HEK293 (cell line): ENCODE measurements at regions not wholly inside any gene's neighbourhood (a gene's known extent, or its start where the extent isn't known, plus 50 kb on each side); places are given as distances from the start of the nearest gene placed in this dataset.

Experiments used
- GFI1B ChIP-seq: fragments of 450-650 bp; formaldehyde crosslinking; IDR thresholded peaks from 2 replicates; pipeline ENCODE4 v1.5.1; 2016; ENCODE audit warnings: missing biosample characterization, missing genetic modification characterization
- KLF10 ChIP-seq: fragments of 450-650 bp; IDR thresholded peaks from 2 replicates; pipeline ENCODE4 v1.5.1; 2018; ENCODE audit warnings: missing biosample characterization, mild to moderate bottlenecking, missing genetic modification characterization
- YY1 ChIP-seq: fragments of 450-650 bp; formaldehyde crosslinking; IDR thresholded peaks from 2 replicates; pipeline ENCODE4 v1.5.1; 2018; ENCODE audit warnings: missing biosample characterization, missing genetic modification characterization
- ZBTB17 ChIP-seq: fragments of 450-650 bp; formaldehyde crosslinking; IDR thresholded peaks from 2 replicates; pipeline ENCODE4 v1.5.1; 2016; ENCODE audit warnings: missing biosample characterization, missing genetic modification characterization
- ZNF140 ChIP-seq: fragments of 450-650 bp; formaldehyde crosslinking; IDR thresholded peaks from 2 replicates; pipeline ENCODE4 v1.5.1; 2016; ENCODE audit warnings: missing biosample characterization, missing genetic modification characterization
- ZNF175 ChIP-seq: fragments of 450-650 bp; formaldehyde crosslinking; IDR thresholded peaks from 2 replicates; pipeline ENCODE4 v1.5.1; 2016; ENCODE audit warnings: missing biosample characterization, missing genetic modification characterization
- ZNF416 ChIP-seq: fragments of 450-650 bp; formaldehyde crosslinking; IDR thresholded peaks from 2 replicates; pipeline ENCODE4 v1.5.1; 2016; ENCODE audit warnings: missing biosample characterization, missing genetic modification characterization
- ZNF600 ChIP-seq: fragments of 450-650 bp; formaldehyde crosslinking; IDR thresholded peaks from 2 replicates; pipeline ENCODE4 v1.5.1; 2016; ENCODE audit warnings: missing biosample characterization, missing genetic modification characterization
- ZNF707 ChIP-seq: fragments of 450-650 bp; formaldehyde crosslinking; IDR thresholded peaks from 2 replicates; pipeline ENCODE4 v1.5.1; 2016; ENCODE audit warnings: missing biosample characterization, missing genetic modification characterization
- ZNF785 ChIP-seq: fragments of 450-650 bp; formaldehyde crosslinking; IDR thresholded peaks from 2 replicates; pipeline ENCODE4 v1.5.1; 2016; ENCODE audit warnings: missing biosample characterization, missing genetic modification characterization
- TF ChIP-seq, protein P1 (sequence below): fragments of 450-650 bp; formaldehyde crosslinking; IDR thresholded peaks from 2 replicates; pipeline ENCODE4 v1.5.1; 2016; ENCODE audit warnings: missing biosample characterization, missing genetic modification characterization
- TF ChIP-seq, protein P2 (sequence below): fragments of 450-650 bp; formaldehyde crosslinking; IDR thresholded peaks from 2 replicates; pipeline ENCODE4 v1.5.1; 2016; ENCODE audit warnings: missing biosample characterization, missing genetic modification characterization
- TF ChIP-seq, protein P3 (sequence below): fragments of 450-650 bp; formaldehyde crosslinking; IDR thresholded peaks from 2 replicates; pipeline ENCODE4 v1.5.1; 2016; ENCODE audit warnings: missing biosample characterization, missing genetic modification characterization

DNA sequence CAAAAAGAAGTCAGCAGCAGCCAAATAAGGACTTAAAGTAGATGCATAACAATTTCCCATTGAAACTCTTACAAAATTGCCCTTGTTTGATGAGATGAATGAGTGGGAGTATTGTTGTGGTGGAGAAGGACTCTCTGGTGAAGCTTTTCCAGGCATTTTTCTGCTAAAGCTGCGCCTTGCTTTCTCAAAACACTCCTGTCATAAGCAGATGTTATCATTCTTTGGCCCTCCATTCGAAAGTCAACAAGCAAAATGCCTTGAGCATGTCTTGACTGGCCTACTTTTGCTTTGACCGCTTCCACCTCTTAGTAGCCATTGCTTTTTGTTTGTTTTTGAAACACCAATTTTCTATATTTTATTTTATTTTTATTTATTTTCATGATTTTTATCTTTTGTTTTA lies 340.9 kb upstream of the FGF13 start:
- TF ChIP-seq ZNF416 (tag by site-specific recombination), result no peak
- TF ChIP-seq, protein P1, sequence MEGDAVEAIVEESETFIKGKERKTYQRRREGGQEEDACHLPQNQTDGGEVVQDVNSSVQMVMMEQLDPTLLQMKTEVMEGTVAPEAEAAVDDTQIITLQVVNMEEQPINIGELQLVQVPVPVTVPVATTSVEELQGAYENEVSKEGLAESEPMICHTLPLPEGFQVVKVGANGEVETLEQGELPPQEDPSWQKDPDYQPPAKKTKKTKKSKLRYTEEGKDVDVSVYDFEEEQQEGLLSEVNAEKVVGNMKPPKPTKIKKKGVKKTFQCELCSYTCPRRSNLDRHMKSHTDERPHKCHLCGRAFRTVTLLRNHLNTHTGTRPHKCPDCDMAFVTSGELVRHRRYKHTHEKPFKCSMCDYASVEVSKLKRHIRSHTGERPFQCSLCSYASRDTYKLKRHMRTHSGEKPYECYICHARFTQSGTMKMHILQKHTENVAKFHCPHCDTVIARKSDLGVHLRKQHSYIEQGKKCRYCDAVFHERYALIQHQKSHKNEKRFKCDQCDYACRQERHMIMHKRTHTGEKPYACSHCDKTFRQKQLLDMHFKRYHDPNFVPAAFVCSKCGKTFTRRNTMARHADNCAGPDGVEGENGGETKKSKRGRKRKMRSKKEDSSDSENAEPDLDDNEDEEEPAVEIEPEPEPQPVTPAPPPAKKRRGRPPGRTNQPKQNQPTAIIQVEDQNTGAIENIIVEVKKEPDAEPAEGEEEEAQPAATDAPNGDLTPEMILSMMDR (tag by site-specific recombination), result no peak
- no peak for TF ChIP-seq ZBTB17 (tag by site-specific recombination)
- no peak for TF ChIP-seq KLF10 (tag by site-specific recombination)
- no peak for TF ChIP-seq ZNF175
- no peak for TF ChIP-seq ZNF707 (tag by site-specific recombination)
- TF ChIP-seq ZNF785, result no peak
- no peak for TF ChIP-seq ZNF600 (tag by site-specific recombination)
- no peak for TF ChIP-seq GFI1B (tag by site-specific recombination)
- TF ChIP-seq, protein P2, sequence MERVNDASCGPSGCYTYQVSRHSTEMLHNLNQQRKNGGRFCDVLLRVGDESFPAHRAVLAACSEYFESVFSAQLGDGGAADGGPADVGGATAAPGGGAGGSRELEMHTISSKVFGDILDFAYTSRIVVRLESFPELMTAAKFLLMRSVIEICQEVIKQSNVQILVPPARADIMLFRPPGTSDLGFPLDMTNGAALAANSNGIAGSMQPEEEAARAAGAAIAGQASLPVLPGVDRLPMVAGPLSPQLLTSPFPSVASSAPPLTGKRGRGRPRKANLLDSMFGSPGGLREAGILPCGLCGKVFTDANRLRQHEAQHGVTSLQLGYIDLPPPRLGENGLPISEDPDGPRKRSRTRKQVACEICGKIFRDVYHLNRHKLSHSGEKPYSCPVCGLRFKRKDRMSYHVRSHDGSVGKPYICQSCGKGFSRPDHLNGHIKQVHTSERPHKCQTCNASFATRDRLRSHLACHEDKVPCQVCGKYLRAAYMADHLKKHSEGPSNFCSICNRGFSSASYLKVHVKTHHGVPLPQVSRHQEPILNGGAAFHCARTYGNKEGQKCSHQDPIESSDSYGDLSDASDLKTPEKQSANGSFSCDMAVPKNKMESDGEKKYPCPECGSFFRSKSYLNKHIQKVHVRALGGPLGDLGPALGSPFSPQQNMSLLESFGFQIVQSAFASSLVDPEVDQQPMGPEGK (tag by site-specific recombination), result no peak
- TF ChIP-seq ZNF140 (tag by site-specific recombination), result no peak
- no peak for TF ChIP-seq YY1 (tag by site-specific recombination)
- TF ChIP-seq, protein P3, sequence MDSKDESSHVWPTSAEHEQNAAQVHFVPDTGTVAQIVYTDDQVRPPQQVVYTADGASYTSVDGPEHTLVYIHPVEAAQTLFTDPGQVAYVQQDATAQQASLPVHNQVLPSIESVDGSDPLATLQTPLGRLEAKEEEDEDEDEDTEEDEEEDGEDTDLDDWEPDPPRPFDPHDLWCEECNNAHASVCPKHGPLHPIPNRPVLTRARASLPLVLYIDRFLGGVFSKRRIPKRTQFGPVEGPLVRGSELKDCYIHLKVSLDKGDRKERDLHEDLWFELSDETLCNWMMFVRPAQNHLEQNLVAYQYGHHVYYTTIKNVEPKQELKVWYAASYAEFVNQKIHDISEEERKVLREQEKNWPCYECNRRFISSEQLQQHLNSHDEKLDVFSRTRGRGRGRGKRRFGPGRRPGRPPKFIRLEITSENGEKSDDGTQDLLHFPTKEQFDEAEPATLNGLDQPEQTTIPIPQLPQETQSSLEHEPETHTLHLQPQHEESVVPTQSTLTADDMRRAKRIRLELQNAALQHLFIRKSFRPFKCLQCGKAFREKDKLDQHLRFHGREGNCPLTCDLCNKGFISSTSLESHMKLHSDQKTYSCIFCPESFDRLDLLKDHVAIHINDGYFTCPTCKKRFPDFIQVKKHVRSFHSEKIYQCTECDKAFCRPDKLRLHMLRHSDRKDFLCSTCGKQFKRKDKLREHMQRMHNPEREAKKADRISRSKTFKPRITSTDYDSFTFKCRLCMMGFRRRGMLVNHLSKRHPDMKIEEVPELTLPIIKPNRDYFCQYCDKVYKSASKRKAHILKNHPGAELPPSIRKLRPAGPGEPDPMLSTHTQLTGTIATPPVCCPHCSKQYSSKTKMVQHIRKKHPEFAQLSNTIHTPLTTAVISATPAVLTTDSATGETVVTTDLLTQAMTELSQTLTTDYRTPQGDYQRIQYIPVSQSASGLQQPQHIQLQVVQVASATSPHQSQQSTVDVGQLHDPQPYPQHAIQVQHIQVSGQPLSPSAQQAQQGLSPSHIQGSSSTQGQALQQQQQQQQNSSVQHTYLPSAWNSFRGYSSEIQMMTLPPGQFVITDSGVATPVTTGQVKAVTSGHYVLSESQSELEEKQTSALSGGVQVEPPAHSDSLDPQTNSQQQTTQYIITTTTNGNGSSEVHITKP, result no peak
